GF-D8 (cell line): ENCODE measurements at regions not wholly inside any gene's neighbourhood (a gene's known extent, or its start where the extent isn't known, plus 50 kb on each side); places are given as distances from the start of the nearest gene placed in this dataset.
"Not testable (repeated sequence)": the region's sequence is repeated elsewhere in the genome, so short reads cannot be mapped to it uniquely, and the experiment has no call there.

Source experiments
- DNase-seq: peaks from one replicate; lab custom pipeline; 2025; lab: John Stamatoyannopoulos, UW

DNA sequence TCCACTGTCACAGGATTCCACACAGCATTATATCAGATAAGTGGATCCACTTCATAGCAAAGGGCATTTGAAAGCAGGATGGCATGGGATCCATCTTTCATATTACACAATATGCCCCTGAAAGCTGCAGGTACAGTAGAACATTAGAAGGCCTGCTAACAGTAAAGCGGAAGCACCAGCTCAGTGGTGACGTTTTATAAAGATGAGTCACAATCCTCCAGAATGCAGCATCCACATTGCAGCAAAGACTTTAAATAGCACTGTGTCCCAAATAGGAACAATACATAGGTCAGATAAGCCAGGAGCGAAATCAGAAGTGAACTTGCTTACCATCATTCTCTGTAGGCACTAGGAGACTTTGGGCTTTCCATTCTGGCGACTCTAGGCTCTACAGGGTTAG, 609.5 kb upstream of the FAT1 start:
- no peak for DNase-seq

DNA sequence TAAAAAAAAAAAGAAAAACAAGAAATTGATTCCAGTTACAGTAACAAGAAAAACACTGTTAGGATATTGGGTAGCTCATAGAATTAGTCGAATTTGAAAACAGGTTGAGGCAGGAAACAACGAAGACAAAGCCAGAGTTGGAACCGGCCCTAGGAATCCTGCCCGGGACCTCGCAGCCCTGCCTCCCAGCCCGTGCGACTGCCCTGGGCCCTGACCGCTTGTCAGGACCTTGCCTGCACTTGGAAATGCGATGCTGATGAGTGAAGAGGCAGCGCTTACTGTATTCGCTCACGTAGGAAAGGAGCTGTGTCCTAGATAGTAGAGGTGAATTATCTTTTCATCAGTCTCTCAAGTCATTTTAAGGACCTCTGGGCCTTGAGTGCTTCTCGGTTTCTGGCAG, 611.7 kb upstream of the FAT1 start:
- DNase-seq, result no peak

- DNase-seq, result no peak
These were observed 631.1 kb upstream of the FAT1 start for GRCh38 chr4:187354740-187355139.

GRCh38 chr4:187357045-187357643, 633.5 kb upstream of the FAT1 start:
- no peak for DNase-seq

DNA sequence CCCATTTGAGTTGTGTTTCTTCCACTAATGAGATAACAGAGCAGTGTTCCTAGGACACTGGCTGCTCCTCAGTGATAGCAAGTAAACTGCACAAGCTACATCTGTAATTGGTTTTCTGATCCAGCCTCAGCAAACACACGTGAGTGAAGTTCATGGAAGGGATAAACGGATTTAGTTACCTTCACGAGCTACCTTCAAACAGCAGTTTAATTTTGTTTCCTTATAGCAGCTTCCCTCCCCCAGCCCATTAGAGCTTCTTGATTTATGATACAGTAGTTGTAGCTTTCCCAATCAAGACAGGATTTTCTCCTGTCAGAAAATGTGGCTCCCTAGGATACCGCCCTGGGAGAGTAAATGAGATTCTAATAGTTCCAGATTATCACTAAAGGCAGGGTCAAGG, 634.2 kb upstream of the FAT1 start:
- DNase-seq, result no peak

DNA sequence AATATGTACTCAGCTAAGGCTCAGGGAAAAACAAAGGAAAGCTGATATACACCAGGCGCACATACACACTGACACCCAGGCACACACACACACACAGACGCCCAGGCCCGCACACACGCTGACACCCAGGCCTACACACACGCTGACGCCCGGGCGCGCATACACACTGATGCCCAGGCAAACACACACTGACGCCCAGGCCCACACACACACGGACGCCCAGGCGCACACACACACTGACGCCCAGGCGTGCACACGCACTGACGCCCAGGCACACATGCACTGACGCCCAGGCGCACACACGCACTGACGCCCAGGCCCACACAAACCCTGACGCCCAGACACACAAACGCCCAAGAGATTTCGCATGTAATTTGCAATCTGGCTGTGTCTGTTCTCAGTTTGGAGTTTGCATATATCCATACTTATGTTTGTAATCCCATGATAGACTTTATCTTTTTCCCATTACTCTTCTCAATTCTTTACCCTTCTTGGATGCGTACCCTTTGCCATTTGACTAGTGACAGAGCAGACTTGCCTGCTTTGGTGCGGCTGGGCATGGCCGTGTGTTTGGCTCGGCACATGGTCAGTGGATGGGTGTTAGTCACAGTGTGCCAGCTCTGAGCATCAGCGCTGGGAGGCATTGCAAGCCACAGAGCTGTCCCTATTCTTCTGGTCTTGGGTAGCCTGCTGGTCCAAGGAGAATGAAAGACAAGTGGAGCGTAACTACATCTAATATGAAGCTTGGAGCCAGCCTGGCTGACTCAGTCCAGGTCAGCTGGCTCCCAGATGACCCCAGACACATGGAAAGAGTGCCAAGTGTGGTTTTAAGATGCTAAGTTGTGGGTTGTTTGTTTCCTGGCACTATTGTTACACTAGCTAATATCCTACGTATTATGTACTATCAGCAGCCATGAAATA, 632.4 kb upstream of the ZFP42 start:
- DNase-seq, result no peak

GRCh38 chr4:187364401-187364800, 631.2 kb upstream of the ZFP42 start:
- DNase-seq, result no peak

DNA sequence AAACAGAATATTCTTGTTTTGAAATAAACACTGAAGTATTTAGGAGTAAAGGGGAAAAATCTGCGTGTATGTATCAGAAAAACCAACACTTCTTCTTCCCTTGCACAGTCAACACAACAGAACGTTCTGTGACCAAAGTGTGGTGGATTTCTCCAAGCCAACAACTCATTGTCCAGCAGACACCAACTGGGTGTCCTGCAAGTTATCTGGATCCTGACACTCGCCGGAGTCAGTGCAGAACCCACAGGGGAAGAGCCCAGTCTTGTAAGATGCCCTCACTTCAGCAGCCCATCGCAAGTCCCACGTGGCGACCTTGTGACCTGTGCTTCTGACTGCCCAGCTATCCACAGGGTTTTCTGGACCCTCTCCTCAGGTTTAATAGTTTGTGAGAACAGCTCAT, 630.7 kb upstream of the ZFP42 start:
- DNase-seq, result no peak

- no peak for DNase-seq
These were observed 629.0 kb upstream of the ZFP42 start for GRCh38 chr4:187366530-187366929.

GRCh38 chr4:187370918-187371317, 624.7 kb upstream of the ZFP42 start:
- no peak for DNase-seq

DNA sequence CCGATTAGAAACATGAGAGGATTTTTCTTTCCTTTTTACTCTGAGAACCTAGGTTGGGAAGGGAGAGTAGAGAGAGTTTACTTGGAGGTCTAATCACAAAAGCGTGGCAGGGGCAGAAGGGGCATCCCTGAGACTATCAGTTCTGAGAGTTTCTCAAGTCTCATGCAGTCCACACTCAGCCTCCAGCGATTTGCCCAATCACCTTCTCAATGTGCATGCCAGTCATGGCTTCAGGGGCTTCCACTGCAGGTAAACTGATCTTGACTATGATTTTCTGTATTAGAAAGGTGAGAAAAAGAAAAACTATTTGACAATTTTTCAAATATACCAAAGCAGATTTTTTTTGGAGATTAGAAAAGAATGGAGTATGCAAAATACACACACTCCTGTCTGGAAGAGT, 617.1 kb upstream of the ZFP42 start:
- no peak for DNase-seq

GRCh38 chr4:187380181-187380581, 615.4 kb upstream of the ZFP42 start:
- no peak for DNase-seq

DNA sequence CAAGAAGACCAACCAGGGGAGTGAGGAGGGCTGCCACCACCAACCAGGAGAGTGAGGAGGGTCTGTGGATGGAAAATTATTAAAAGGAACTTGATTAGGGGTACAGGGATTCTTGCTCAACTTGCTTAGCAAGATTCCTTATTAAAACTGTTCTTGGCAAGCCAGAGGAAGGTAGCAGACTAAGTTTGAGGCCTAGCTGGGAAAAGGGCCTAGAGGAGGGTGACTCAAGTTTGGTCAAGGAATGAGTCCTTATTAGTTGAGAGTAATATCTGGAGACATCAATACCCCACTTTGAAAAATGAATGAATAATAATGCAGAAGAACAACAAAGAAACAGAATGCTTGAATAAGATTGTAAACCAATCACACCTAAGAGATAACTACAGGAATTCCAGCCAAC, 612.4 kb upstream of the ZFP42 start:
- no peak for DNase-seq

DNA sequence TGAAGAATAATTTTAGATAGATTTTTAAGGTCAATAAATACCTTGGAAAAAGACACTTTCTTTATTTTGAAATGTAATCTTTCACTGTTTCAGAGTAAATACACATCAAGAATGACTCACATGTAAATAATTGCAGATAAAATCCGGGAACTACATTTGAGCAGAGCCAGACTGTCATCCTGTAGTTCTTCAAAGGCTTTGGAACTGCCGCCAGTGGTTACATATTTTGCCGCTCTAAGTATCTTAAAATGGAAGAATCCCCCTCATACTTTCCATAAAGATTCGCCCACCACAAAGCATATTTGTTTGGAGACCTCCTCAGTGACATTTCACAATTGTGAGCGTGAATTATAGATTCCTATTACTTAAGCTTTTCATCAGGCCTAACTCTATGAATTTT, 607.8 kb upstream of the ZFP42 start:
- no peak for DNase-seq

- DNase-seq, result no peak
These were observed 606.2 kb upstream of the ZFP42 start for GRCh38 chr4:187389420-187389819.

DNA sequence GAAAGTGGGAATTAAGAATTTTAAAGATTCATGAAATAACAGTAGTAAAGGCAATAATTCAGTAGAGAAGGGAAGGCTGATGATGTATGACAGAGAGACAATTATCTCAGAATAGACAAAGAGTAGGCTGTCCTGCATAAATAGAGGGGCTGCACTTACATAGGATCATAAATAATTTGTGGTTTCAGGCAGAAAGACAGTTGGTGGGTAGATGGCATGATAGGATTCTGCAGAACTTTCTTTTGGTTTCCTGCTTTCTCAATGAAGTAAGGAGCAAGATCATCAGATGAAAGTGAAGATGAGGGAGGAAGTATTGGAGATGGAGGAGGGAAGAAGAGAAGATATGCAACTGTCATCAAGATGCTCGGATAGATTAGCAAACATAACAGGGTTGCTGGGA, 604.9 kb upstream of the ZFP42 start:
- no peak for DNase-seq

- DNase-seq, result no peak
These were observed 601.8 kb upstream of the ZFP42 start for GRCh38 chr4:187393531-187394344.

- no peak for DNase-seq
These were observed 599.5 kb upstream of the ZFP42 start for GRCh38 chr4:187396106-187396505.

- DNase-seq, result not testable (repeated sequence)
These were observed 587.1 kb upstream of the ZFP42 start for GRCh38 chr4:187408447-187408846.

DNA sequence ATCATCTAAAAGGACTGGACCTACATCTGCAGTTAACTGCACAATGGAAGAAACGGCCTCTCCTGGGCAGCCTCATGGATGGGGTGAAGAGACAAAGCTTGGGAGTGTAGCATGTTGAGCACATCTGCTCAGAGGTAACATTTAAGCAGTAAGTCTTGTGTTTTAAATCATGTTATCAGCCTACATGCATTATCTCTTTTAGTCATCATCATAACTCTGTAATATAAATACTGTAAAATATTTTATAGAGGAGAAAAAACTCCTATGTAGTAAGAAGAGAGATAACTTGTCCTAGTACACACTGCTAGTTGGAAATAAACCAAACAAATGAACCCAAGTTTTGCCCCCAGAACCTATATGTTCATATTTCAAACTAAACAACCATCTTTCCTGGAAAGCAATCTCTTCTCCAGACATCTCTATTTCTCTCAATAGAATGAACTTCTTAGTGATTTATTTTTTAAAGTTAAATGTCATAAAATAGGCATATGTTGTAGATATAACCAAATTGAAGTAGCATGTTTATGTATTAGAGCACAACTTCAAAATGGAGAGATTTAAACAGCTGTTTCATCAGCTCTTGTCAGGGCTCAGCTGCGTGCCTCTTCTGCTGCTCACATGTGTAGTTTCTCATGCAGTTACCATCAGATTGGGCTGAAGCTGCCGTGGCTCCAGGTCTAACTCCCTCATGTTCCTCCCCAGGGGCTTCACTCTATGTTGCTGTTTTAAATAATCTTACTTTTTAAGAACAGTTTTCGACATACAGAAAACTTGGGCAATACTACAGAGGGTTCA, 581.8 kb upstream of the ZFP42 start:
- no peak for DNase-seq

- no peak for DNase-seq
These were observed 580.9 kb upstream of the ZFP42 start for GRCh38 chr4:187414716-187415115.

DNA sequence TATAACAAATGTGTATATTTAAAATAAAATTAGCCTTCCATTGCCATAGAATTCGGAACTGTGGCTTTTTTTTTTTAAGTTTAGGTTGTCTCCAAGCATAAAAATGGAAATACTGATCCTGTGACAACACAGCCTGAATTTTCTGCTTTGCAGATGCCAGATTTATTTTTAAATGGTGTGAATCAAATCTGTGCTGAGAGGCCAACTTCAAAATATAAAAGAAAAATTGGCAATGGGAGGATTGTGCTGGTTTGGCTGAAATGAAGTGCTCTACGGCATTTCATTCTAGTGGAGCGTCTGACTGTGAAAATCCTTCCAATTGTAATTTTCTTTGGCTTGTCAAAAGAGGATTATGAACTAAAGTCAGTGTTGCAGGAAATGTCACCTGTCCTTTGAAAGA, 580.3 kb upstream of the ZFP42 start:
- DNase-seq, result no peak
